Endothelial cell of umbilical vein (primary cell): ENCODE measurements at regions not wholly inside any gene's neighbourhood (a gene's known extent, or its start where the extent isn't known, plus 50 kb on each side); places are given as distances from the start of the nearest gene placed in this dataset.
"Not testable (repeated sequence)": the region's sequence is repeated elsewhere in the genome, so short reads cannot be mapped to it uniquely, and the experiment has no call there.

Source experiments
- BruUV-seq: library from RNA; stranded (reverse); fragments of 400-500 nt; replicated peaks from 2 replicates; lab custom pipeline; 2021; lab: Mats Ljungman, UMichigan
- CTCF ChIA-PET: fragments of 300-600, 350-600 bp; sonication (Branson Sonifier 250); formaldehyde crosslinking; loops from one replicate; lab custom pipeline; 2021; ENCODE audit warnings: antibody characterized with exemption, inconsistent platforms; lab: Charles Lee
- POLR2A ChIA-PET: fragments of 300-600, 350-600 bp; sonication (Branson Sonifier 250); formaldehyde crosslinking; loops from one replicate; lab custom pipeline; 2021; ENCODE audit warnings: antibody characterized with exemption, inconsistent platforms; lab: Charles Lee
- DNase-seq: peaks from one replicate; pipeline ENCODE4 v3.0.0-alpha.2; 2011; ENCODE audit warnings: low read depth, low spot score
- FAIRE-seq: peaks from 2 replicates; lab custom pipeline; 2011; peaks lifted over from hg19 to GRCh38; lab: Jason Lieb, UNC
- H2AFZ ChIP-seq: 2 replicates; pipeline ENCODE4 v1.6.0; 2012; ENCODE audit warnings: low read depth, low read length, control low read depth, inconsistent platforms
- H3K27ac ChIP-seq: 2 replicates; pipeline ENCODE4 v1.5.1; 2011; ENCODE audit warnings: low read depth, mild to moderate bottlenecking, control low read depth, low read length, moderate library complexity; ENCODE audit not compliant: insufficient read depth
- H3K27me3 ChIP-seq, 2 experiments: 2 replicates each; pipeline versions ENCODE4 v1.6.0 to v1.6.1; 2011; ENCODE audit warnings: low read length in 2 of 2, mixed read lengths in 1 of 2; ENCODE audit not compliant: control insufficient read depth in 2 of 2, insufficient read depth in 2 of 2
- H3K36me3 ChIP-seq, 2 experiments: 2 replicates in 1 of 2; 3 replicates in 1 of 2; pipeline ENCODE4 v1.5.1; 2011; ENCODE audit warnings: low read length in 2 of 2, mild to moderate bottlenecking in 1 of 2, moderate library complexity in 1 of 2; ENCODE audit not compliant: control insufficient read depth in 2 of 2, insufficient read depth in 2 of 2; ENCODE audit errors: extremely low read depth in 1 of 2
- H3K4me1 ChIP-seq: 3 replicates; pipeline ENCODE4 v1.5.1; 2011; ENCODE audit warnings: mild to moderate bottlenecking, low read length; ENCODE audit not compliant: control insufficient read depth, insufficient read depth; ENCODE audit errors: extremely low read depth
- H3K4me2 ChIP-seq: 2 replicates; pipeline ENCODE4 v1.6.1; 2011; ENCODE audit warnings: low read length, control low read depth, mixed read lengths; ENCODE audit not compliant: insufficient read depth
- H3K4me3 ChIP-seq, 3 experiments: fragments of 200-600 bp in 1 of 3; sonication (generic), shearing (Covaris generic) in 1 of 3; replicated peaks in 1 of 3; 2 replicates each; pipeline ENCODE4 v1.5.1; 2011 to 2016; ENCODE audit warnings: control low read depth in 3 of 3, low read length in 3 of 3, mild to moderate bottlenecking in 2 of 3, inconsistent platforms in 1 of 3, low read depth in 1 of 3, moderate library complexity in 1 of 3; ENCODE audit not compliant: insufficient read depth in 1 of 3
- H3K79me2 ChIP-seq: 2 replicates; pipeline ENCODE4 v1.6.0; 2012; ENCODE audit warnings: low read length, inconsistent platforms; ENCODE audit not compliant: control insufficient read depth, insufficient read depth
- H3K9ac ChIP-seq: replicated peaks from 2 replicates; pipeline ENCODE3; 2011; ENCODE audit warnings: low read length, control low read depth; ENCODE audit not compliant: insufficient read depth; ENCODE audit errors: extremely low read depth
- H3K9me1 ChIP-seq: replicated peaks from 3 replicates; pipeline ENCODE4 v1.6.0; 2011; ENCODE audit warnings: mild to moderate bottlenecking, low read length; ENCODE audit not compliant: control insufficient read depth, insufficient read depth; ENCODE audit errors: extremely low read depth
- H3K9me3 ChIP-seq: replicated peaks from 2 replicates; pipeline ENCODE4 v1.5.1; 2012; ENCODE audit warnings: low read length, inconsistent platforms; ENCODE audit not compliant: control insufficient read depth, insufficient read depth
- H4K20me1 ChIP-seq: replicated peaks from 2 replicates; pipeline ENCODE3; 2011; ENCODE audit warnings: mild to moderate bottlenecking, low read length; ENCODE audit not compliant: control insufficient read depth, insufficient read depth; ENCODE audit errors: extremely low read depth
- CTCF ChIP-seq, 2 donors: IDR thresholded peaks; 1 replicate in 1 of 2; 2 replicates in 1 of 2; pipeline ENCODE4 v1.5.1; 2011; ENCODE audit warnings: low read length in 2 of 2, mild to moderate bottlenecking in 2 of 2, moderate library complexity in 2 of 2, control low read depth in 1 of 2, inconsistent platforms in 1 of 2, low read depth in 1 of 2; ENCODE audit not compliant: insufficient read depth in 1 of 2; ENCODE audit errors: extremely low read depth in 1 of 2
- EZH2 ChIP-seq: IDR thresholded peaks from 2 replicates; pipeline ENCODE4 v1.6.1; 2012; ENCODE audit warnings: borderline replicate concordance, low read depth, mild to moderate bottlenecking, moderate library complexity, low read length, inconsistent platforms; ENCODE audit not compliant: severe bottlenecking
- FOS ChIP-seq: IDR thresholded peaks from 2 replicates; pipeline ENCODE4 v1.6.1; 2011; ENCODE audit warnings: mild to moderate bottlenecking, low read length, moderate library complexity, borderline replicate concordance; ENCODE audit not compliant: insufficient read depth
- GATA2 ChIP-seq: IDR thresholded peaks from 2 replicates; pipeline ENCODE4 v1.7.0; 2011; ENCODE audit warnings: low read depth, mild to moderate bottlenecking, moderate library complexity, mixed read lengths, low read length; ENCODE audit not compliant: insufficient read length, insufficient read depth
- JUN ChIP-seq: IDR thresholded peaks from 2 replicates; pipeline ENCODE4 v1.6.1; 2011; ENCODE audit warnings: borderline replicate concordance, low read depth; ENCODE audit not compliant: insufficient read length, insufficient read depth
- MAX ChIP-seq: IDR thresholded peaks from 2 replicates; pipeline ENCODE4 v1.6.1; 2011; ENCODE audit not compliant: insufficient read depth, insufficient read length
- MYC ChIP-seq: IDR thresholded peaks from one replicate; pipeline ENCODE4 v1.6.1; 2011; ENCODE audit warnings: mild to moderate bottlenecking, low read depth, low read length
- POLR2A ChIP-seq: IDR thresholded peaks from 2 replicates; pipeline ENCODE4 v1.6.1; 2012; ENCODE audit warnings: low read depth, mild to moderate bottlenecking, control low read depth, low read length
- POLR2AphosphoS5 ChIP-seq: IDR thresholded peaks from 2 replicates; pipeline ENCODE4 v1.6.1; 2012; ENCODE audit warnings: low read depth, mild to moderate bottlenecking, control low read depth, low read length, moderate library complexity; ENCODE audit not compliant: insufficient read depth
- dilution Hi-C: fragments of 300-500 bp; cut with MboI; formaldehyde crosslinking; loops from one replicate; pipeline ENCODE4 v1.15.0; 2019; ENCODE audit warnings: low sequenced_read_pairs; ENCODE audit not compliant: extremely low pct_ligation_motif_present
- intact Hi-C: fragments of 100-400 bp; cut with micrococcal nuclease; formaldehyde crosslinking; loops from one replicate; pipeline ENCODE4 v1.10.0; 2022

- H3K9ac ChIP-seq, H3K9me1 ChIP-seq, H3K36me3 ChIP-seq, H3K9me3 ChIP-seq, H3K27me3 ChIP-seq, dilution Hi-C loops, H3K4me1 ChIP-seq, BruUV-seq, CTCF ChIA-PET, H3K79me2 ChIP-seq, intact Hi-C loops, H2AFZ ChIP-seq, H3K27ac ChIP-seq, FAIRE-seq, DNase-seq, POLR2A ChIA-PET, H3K4me3 ChIP-seq, H3K4me2 ChIP-seq, H4K20me1 ChIP-seq: not testable (repeated sequence)
These were observed 187.9 kb downstream of the BCHE start for GRCh38 chr3:165649282-165649681.

- Histone ChIP-seq H3K27me3 (peaks cover 0 to 2% of the 10 kb centered on the region in 2 experiments), H3K9me3 (no peaks in the 10 kb centered on the region), H2AFZ (no peak overlapping the region), H3K9ac (no peak overlapping the region), H3K36me3 (no peaks in the 10 kb centered on the region), H3K9me1 (no peaks in the 10 kb centered on the region), H3K4me1 (peaks cover 25% of the 10 kb centered on the region), H3K4me3 (no peak overlapping the region), H3K27ac (no peak overlapping the region), H3K4me2 (no peak overlapping the region), H3K79me2 (no peaks in the 10 kb centered on the region), H4K20me1 (no peaks in the 10 kb centered on the region)
- dilution Hi-C loops = no loop called here
- intact Hi-C loops = no loop called here
- ChIA-PET POLR2A (no interaction called here), CTCF (no interaction called here)
- FAIRE-seq (no peak), DNase-seq (no peak)
- no peak for TF ChIP-seq GATA2
- TF ChIP-seq EZH2 = no peak
- TF ChIP-seq JUN = no peak
- no peak for TF ChIP-seq POLR2AphosphoS5
- TF ChIP-seq POLR2A = no peak
- TF ChIP-seq CTCF (IDR thresholded peaks at IDR 0.05; ENCODE audit: extremely low read depth in 1 of 2, insufficient read depth in 1 of 2, low read depth in 1 of 2, low read length in 2 of 2) = no peak
- no peak for TF ChIP-seq MAX
- no peak for TF ChIP-seq MYC
- TF ChIP-seq FOS = no peak
- BruUV-seq = no TSS peak
These were observed 192.0 kb downstream of the BCHE start for GRCh38 chr3:165645191-165645590.
